ENCODE measurements at regions not wholly inside any gene's neighbourhood (a gene's known extent, or its start where the extent isn't known, plus 50 kb on each side); places are given as distances from the start of the nearest gene placed in this dataset.

DNA sequence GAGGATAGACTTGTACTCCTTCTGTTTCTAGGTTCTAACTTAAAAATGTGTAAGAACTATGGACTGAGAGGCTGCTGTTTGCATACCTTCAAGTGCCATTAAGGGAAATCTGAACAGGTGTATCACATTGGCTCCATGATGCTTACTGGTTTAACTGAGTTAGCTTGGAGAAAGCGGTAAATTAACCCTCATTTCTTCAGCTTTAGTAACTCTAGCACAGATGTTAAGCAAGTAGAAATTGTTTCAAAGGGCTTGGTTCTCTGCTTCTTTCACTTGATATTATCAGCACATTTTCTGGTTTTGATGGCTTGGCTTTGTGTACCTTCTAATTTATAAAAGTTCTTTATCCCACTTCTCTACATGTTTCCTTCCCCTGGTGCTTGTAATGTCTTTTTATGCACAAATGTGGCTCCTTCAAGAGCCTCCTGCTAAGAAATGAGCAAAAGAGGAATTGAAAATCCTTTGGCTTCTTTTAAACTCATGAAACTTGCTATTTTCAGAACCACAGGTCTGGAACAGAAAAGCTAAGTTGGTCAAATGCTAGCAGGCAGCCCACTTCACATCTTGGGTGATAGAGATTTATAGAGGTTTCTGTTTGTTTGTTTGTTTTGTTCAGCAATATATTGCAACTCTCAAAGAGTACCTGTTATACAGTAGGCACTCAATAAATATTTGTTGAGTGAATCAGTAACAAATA is 249.9 kb upstream of the THUMPD2 start:
- no peak for TF ChIP-seq POLR2A (IDR thresholded peaks at IDR 0.05; ENCODE audit: low read depth, low read length)
- no peak for TF ChIP-seq POLR2AphosphoS5 (IDR thresholded peaks at IDR 0.05; ENCODE audit: low read depth, low read length)
